Breast epithelium (tissue), 3 donors: ENCODE measurements at regions not wholly inside any gene's neighbourhood (a gene's known extent, or its start where the extent isn't known, plus 50 kb on each side); places are given as distances from the start of the nearest gene placed in this dataset.

Experiments used
- CTCF ChIP-seq, 3 donors: fragments of 450-650 bp; IDR thresholded peaks; one replicate each; pipeline ENCODE4 v1.5.1; 2016 to 2017; ENCODE audit warnings: antibody characterized with exemption in 3 of 3, mild to moderate bottlenecking in 3 of 3, moderate library complexity in 3 of 3
- POLR2A ChIP-seq: fragments of 450-650 bp; IDR thresholded peaks from one replicate; pipeline ENCODE4 v1.6.1; 2016; ENCODE audit warnings: antibody characterized with exemption, mild to moderate bottlenecking, moderate library complexity
- POLR2AphosphoS5 ChIP-seq, 3 donors: sonication (generic); formaldehyde crosslinking; IDR thresholded peaks; one replicate each; pipeline ENCODE4 v1.6.1; 2017; ENCODE audit warnings: antibody characterized with exemption in 3 of 3

GRCh38 chr16:64061621-64062020 lies 1060.2 kb downstream of the CDH11 start:
- TF ChIP-seq CTCF (IDR thresholded peaks at IDR 0.05): no peak
- TF ChIP-seq POLR2A: no peak
- TF ChIP-seq POLR2AphosphoS5 (IDR thresholded peaks at IDR 0.05): no peak
